K562 (cell line): ENCODE measurements at regions not wholly inside any gene's neighbourhood (a gene's known extent, or its start where the extent isn't known, plus 50 kb on each side); places are given as distances from the start of the nearest gene placed in this dataset.

ENCODE experiments used
- ATAC-seq: fragments of 200-7000 bp; cut with Tn5 transposase; 3 replicates; pipeline ENCODE4 v1.9.1; 2020; ENCODE audit warnings: moderate library complexity
- BruUV-seq: library from RNA; stranded (reverse); fragments of 400-500 nt; replicated peaks from 2 replicates; lab custom pipeline; 2021; lab: Mats Ljungman, UMichigan
- CTCF ChIA-PET: fragments of 300-600 bp; formaldehyde crosslinking; extraction: SDS; loops from one replicate; lab custom pipeline; 2021; ENCODE audit warnings: low intra/inter-chr PET ratio; lab: Yijun Ruan, JAX
- POLR2A ChIA-PET: fragments of 300-600, 350-650 bp; sonication (Branson Sonifier 250); formaldehyde crosslinking; extraction: SDS; loops from one replicate; lab custom pipeline; 2021; ENCODE audit warnings: antibody characterized with exemption, inconsistent platforms; lab: Yijun Ruan, JAX
- DNase-seq, 4 experiments: peaks; one replicate each; pipeline versions ENCODE4 v3.0.0 to v3.0.0-alpha.2; 2011 to 2018; ENCODE audit warnings: low spot score in 3 of 4, mixed read lengths in 3 of 4; ENCODE audit errors: extremely low read depth in 1 of 4
- FAIRE-seq: peaks from 2 replicates; lab custom pipeline; 2011; peaks lifted over from hg19 to GRCh38; lab: Jason Lieb, UNC
- H2AFZ ChIP-seq: 2 replicates; pipeline ENCODE4 v1.6.0; 2011; ENCODE audit warnings: low read depth, low read length, control low read depth, inconsistent platforms
- H3K27ac ChIP-seq: fragments of 200-600 bp; 3 replicates; pipeline ENCODE4 v1.8.0; 2011; ENCODE audit warnings: low read depth, mild to moderate bottlenecking, control low read depth, inconsistent platforms, low read length, moderate library complexity, mixed read lengths; ENCODE audit errors: extremely low read depth
- H3K27me3 ChIP-seq, 2 experiments: fragments of 300-600 bp in 1 of 2; 2 replicates in 1 of 2; 3 replicates in 1 of 2; pipeline versions ENCODE4 v1.6.0 to v1.8.0; 2011; ENCODE audit warnings: inconsistent platforms in 2 of 2, low read length in 2 of 2, mild to moderate bottlenecking in 1 of 2, mixed read lengths in 1 of 2, moderate library complexity in 1 of 2; ENCODE audit not compliant: control insufficient read depth in 2 of 2, insufficient read depth in 2 of 2
- H3K36me3 ChIP-seq: fragments of 300-600 bp; 3 replicates; pipeline ENCODE4 v1.8.0; 2011; ENCODE audit warnings: mild to moderate bottlenecking, low read length, inconsistent platforms; ENCODE audit not compliant: control insufficient read depth, insufficient read depth
- H3K4me1 ChIP-seq, 2 experiments: fragments of 200-600 bp in 1 of 2; replicated peaks in 1 of 2; 2 replicates in 1 of 2; 3 replicates in 1 of 2; pipeline versions ENCODE4 v1.5.1 to v1.8.0; 2011; ENCODE audit warnings: inconsistent platforms in 2 of 2, low read length in 2 of 2, mild to moderate bottlenecking in 1 of 2, mixed read lengths in 1 of 2, moderate library complexity in 1 of 2; ENCODE audit not compliant: control insufficient read depth in 2 of 2, insufficient read depth in 2 of 2
- H3K4me2 ChIP-seq: 2 replicates; pipeline ENCODE4 v1.6.1; 2011; ENCODE audit warnings: low read length, control low read depth, inconsistent platforms, mixed read lengths; ENCODE audit not compliant: insufficient read depth
- H3K4me3 ChIP-seq: fragments of 200-600 bp; sonication (generic), shearing (Covaris generic); 2 replicates; pipeline ENCODE4 v1.5.1; 2016; ENCODE audit warnings: control low read depth, inconsistent platforms
- H3K79me2 ChIP-seq: fragments of 200-600 bp; 3 replicates; pipeline ENCODE4 v1.8.0; 2011; ENCODE audit warnings: low read length, inconsistent platforms; ENCODE audit not compliant: control insufficient read depth, insufficient read depth
- H3K9ac ChIP-seq, 2 experiments: 2 replicates each; pipeline versions ENCODE4 v1.6.0 to v1.6.1; 2011; ENCODE audit warnings: low read depth in 2 of 2, low read length in 2 of 2, control low read depth in 1 of 2, inconsistent platforms in 1 of 2, mild to moderate bottlenecking in 1 of 2, mixed read lengths in 1 of 2; ENCODE audit not compliant: insufficient read depth in 1 of 2
- H3K9me1 ChIP-seq: one replicate; pipeline ENCODE4 v1.6.0; 2011; ENCODE audit warnings: inconsistent platforms, mild to moderate bottlenecking, low read length, moderate library complexity; ENCODE audit not compliant: control insufficient read depth, insufficient read depth
- H3K9me3 ChIP-seq: replicated peaks from 2 replicates; pipeline ENCODE4 v1.5.1; 2011; ENCODE audit warnings: low read depth, low read length, inconsistent platforms; ENCODE audit not compliant: control insufficient read depth, insufficient read depth
- H4K20me1 ChIP-seq: replicated peaks from 2 replicates; pipeline ENCODE4 v1.6.1; 2011; ENCODE audit warnings: low read length, inconsistent platforms, mixed read lengths; ENCODE audit not compliant: control insufficient read depth, insufficient read depth
- CREB5 ChIP-seq: fragments of 250-450 bp; sonication (Bioruptor Pico); IDR thresholded peaks from 2 replicates; pipeline ENCODE4 v1.5.0; 2020; ENCODE audit warnings: mild to moderate bottlenecking
- RBFOX2 ChIP-seq: fragments of 200-400 bp; formaldehyde crosslinking; IDR thresholded peaks from 2 replicates; pipeline ENCODE4 v1.6.1; 2017; ENCODE audit warnings: low read depth, mild to moderate bottlenecking, low read length, moderate library complexity
- REST ChIP-seq, 2 experiments: fragments of 450-650 bp; formaldehyde crosslinking in 1 of 2; IDR thresholded peaks; 2 replicates each; pipeline versions ENCODE4 v1.4.0 to v1.6.1; 2014 to 2020; ENCODE audit warnings: mild to moderate bottlenecking in 2 of 2, borderline replicate concordance in 1 of 2, low read depth in 1 of 2
- ZNF639 ChIP-seq, 2 experiments: fragments of 200-800 bp in 1 of 2; sonication (Bioruptor generic) in 1 of 2; sonication (generic) in 1 of 2; formaldehyde crosslinking in 1 of 2; IDR thresholded peaks in 1 of 2; conservative IDR thresholded peaks in 1 of 2; 2 replicates each; pipeline versions ENCODE4 v1.5.0 to v1.6.1; 2016 to 2020; ENCODE audit warnings: missing compliant biosample characterization in 1 of 2, missing genetic modification characterization in 1 of 2, missing genetic modification reagents in 1 of 2
- WGBS: fragments of 100-300 bp; shearing (Covaris generic); methylation state at CpG from one replicate; pipeline ENCODE4 v1.1.6; 2016; ENCODE audit warnings: low coverage, mixed read lengths; ENCODE audit not compliant: insufficient coverage; ENCODE audit errors: missing lambda C conversion rate; 5-methylcytosine and 5-hydroxymethylcytosine counted together
- in situ Hi-C: fragments of 300-500 bp; cut with MboI; formaldehyde crosslinking; loops from 4 replicates; pipeline ENCODE4 v1.15.0; 2018; ENCODE audit warnings: inconsistent platforms, mixed read lengths
- intact Hi-C: fragments of 100-400 bp; cut with micrococcal nuclease; formaldehyde crosslinking; loops from 2 replicates; pipeline ENCODE4 v1.14.2; 2022

GRCh38 chr12:127688906-127689428 lies 578.0 kb upstream of the TMEM132C start:
- intact Hi-C loops = loop anchor here (10.0 kb wide), 1 partner anchor 376 kb away; no protein-coding TSS in a partner anchor
- ChIA-PET CTCF (no interaction called here), POLR2A (no interaction called here)
- no peak overlapping the region for H3K4me2 ChIP-seq
- TF ChIP-seq CREB5 (CRISPR knock-in tag) (no peak), REST (IDR thresholded peaks at IDR 0.05; ENCODE audit: borderline replicate concordance) (no peak), REST (CRISPR knock-in tag; IDR thresholded peaks at IDR 0.05; ENCODE audit: low read depth) (no peak), RBFOX2 (no peak), ZNF639 (CRISPR knock-in tag; conservative IDR thresholded peaks at IDR 0.05 in 1 of 2, IDR thresholded peaks at IDR 0.05 in 1 of 2) (no peak)
- no peak overlapping the region for H3K27ac ChIP-seq
- no peaks in the 10 kb centered on the region for H3K4me1 ChIP-seq
- ATAC-seq = no peak
- H4K20me1 ChIP-seq = no peaks in the 10 kb centered on the region
- H3K9ac ChIP-seq = no peak overlapping the region
- no TSS peak for BruUV-seq
- in situ Hi-C loops = no loop called here
- WGBS = 2% methylated on average over 5 of the region's 5 CpGs
- no peaks in the 10 kb centered on the region for H3K27me3 ChIP-seq
- no peaks in the 10 kb centered on the region for H3K9me3 ChIP-seq
- H2AFZ ChIP-seq = no peak overlapping the region
- no peak for FAIRE-seq
- no peaks in the 10 kb centered on the region for H3K9me1 ChIP-seq
- no peak overlapping the region for H3K4me3 ChIP-seq
- H3K79me2 ChIP-seq = no peaks in the 10 kb centered on the region
- no peaks in the 10 kb centered on the region for H3K36me3 ChIP-seq
- no peak for DNase-seq
